Mucosa of stomach (tissue), 1 donor: ENCODE measurements at regions not wholly inside any gene's neighbourhood (a gene's known extent, or its start where the extent isn't known, plus 50 kb on each side); places are given as distances from the start of the nearest gene placed in this dataset.

Source experiments
- H3K27me3 ChIP-seq: one replicate; pipeline ENCODE4 v1.7.0; 2013; ENCODE audit warnings: mild to moderate bottlenecking, low read length; ENCODE audit not compliant: control insufficient read depth, insufficient read depth
- H3K36me3 ChIP-seq: one replicate; pipeline ENCODE4 v1.7.0; 2013; ENCODE audit warnings: low read length; ENCODE audit not compliant: control insufficient read depth, insufficient read depth
- H3K4me1 ChIP-seq: one replicate; pipeline ENCODE4 v1.7.0; 2013; ENCODE audit warnings: mild to moderate bottlenecking, low read length; ENCODE audit not compliant: control insufficient read depth, insufficient read depth
- H3K4me3 ChIP-seq: one replicate; pipeline ENCODE4 v1.7.0; 2013; ENCODE audit warnings: low read length
- H3K9ac ChIP-seq: one replicate; pipeline ENCODE4 v1.7.0; 2013; ENCODE audit warnings: mild to moderate bottlenecking, low read length, moderate library complexity
- H3K9me3 ChIP-seq: one replicate; pipeline ENCODE4 v1.7.0; 2013; ENCODE audit warnings: mild to moderate bottlenecking, low read length, moderate library complexity; ENCODE audit not compliant: control insufficient read depth
- donor health status: Pancreatic carcinoma.

DNA sequence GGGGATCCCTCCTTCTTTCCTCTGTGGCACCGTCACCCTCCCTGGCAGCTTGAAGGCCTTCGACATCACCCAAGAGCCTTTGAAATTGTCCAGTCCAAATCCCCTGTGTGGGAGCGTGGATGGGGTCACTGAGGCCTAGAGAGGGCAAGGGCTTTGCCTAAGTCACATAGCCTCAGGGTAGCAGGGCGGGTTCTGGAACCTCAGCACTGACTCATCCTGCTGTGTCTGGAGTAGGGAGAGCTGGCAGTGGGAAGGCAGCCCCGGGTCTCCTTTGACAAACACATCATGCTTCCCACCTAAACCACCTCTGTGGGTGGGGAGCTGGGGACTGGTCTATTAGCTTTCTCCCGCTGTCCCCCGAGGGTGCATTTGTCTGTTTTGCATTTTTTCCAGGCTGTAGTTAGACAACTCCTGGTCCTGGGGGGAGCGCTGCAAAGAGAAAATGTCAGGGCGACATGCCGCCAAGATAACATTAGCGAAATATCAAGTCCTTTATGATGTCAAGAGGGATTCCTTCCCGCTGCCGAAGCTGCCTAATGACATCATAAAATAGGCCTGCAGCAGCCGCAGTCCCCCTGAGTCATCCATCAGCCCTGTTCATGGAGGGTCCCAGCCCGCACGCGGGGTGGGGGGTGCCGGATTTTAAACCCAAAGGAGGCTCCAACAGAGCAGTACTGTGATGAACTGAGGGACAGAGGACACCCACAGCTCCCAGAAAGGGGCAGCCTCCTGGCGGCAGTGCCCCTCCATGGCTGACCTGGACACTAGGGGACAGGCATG, 77.0 kb upstream of the POU3F1 start:
- Histone ChIP-seq H3K4me1 (no peaks in the 10 kb centered on the region), H3K4me3 (no peak overlapping the region), H3K36me3 (no peaks in the 10 kb centered on the region), H3K9me3 (no peaks in the 10 kb centered on the region), H3K9ac (no peak overlapping the region), H3K27me3 (no peaks in the 10 kb centered on the region)

DNA sequence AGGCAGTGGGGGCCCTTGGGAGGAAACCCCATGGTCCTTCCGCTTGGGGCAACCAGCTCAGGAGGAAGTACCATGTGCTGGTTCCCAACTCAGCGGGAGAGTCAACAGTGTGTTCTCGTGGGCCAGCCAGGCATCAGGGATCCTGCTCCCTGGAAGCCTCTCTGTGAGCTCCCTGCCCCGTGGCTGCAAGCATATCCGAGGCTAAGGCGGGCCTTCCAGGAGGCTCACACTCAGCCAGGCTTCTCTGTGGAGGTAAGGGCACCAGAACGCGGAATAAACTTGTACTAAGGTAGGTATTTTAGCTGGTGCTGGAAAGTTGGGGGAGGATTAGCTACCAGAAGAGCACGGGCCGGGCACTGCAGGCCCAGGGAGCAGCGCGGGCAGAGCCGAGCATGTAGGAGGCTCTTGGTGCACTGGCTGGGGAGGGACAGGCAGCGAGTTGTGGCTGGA, 74.7 kb upstream of the POU3F1 start:
- peaks cover 4% of the 10 kb centered on the region for H3K27me3 ChIP-seq
- no peaks in the 10 kb centered on the region for H3K9me3 ChIP-seq
- no peaks in the 10 kb centered on the region for H3K4me1 ChIP-seq
- no peak overlapping the region for H3K9ac ChIP-seq
- H3K36me3 ChIP-seq = no peaks in the 10 kb centered on the region
- no peak overlapping the region for H3K4me3 ChIP-seq

DNA sequence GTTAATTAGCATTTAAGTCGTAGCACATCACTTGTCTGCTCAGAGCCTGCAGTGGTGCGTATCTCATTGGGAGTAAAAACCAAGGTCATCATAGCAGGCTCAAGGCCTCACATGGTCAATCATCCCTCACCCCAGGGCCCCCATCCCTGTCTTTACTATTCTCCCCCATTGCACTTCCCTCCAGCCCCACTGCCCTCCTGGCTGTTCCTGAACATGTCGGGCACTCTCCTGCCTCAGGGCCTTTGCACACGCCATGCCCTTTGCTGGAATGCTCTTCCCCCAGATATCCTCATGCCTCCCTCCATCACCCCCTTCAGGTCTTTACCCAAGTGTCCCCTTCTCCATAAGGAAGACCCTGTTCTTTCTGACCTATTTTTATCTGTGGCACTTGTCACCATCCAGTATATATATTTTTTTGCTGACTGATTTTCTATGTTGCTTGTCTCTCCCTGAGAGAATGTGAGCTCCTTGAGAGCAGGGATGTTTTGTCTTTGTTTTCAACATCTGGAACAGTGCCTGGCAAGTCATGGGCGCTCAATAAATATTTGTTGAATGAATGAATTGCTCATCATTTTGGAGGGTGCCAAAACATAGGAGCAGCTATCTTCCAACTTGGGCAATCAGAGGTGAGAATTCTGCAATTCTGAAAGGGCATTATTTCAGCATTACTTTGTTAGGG, 74.1 kb upstream of the POU3F1 start:
- Histone ChIP-seq H3K4me1 (no peaks in the 10 kb centered on the region), H3K36me3 (no peaks in the 10 kb centered on the region), H3K9me3 (no peaks in the 10 kb centered on the region), H3K27me3 (peaks cover 4% of the 10 kb centered on the region), H3K9ac (no peak overlapping the region), H3K4me3 (no peak overlapping the region)

DNA sequence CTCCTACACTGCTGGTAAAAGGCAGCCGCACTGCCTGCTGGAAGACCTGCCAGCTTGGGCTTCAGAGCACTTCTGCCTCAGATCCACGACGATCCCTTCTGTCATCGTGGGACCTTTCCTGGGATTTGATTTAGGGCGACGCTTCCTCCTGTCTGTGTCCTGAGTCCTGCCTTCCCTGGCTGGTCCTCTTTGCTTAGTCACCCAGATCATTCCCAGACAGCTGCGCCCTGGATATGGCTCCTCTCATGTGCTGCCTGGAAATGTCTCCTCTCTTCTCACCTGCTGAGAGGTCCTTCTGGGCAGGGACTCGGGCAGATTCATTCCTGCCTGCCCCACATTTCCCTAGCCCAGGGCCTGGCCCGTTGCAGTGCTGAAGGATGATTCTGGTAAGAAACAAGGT, 72.4 kb upstream of the POU3F1 start:
- Histone ChIP-seq H3K4me1 (no peaks in the 10 kb centered on the region), H3K36me3 (no peaks in the 10 kb centered on the region), H3K27me3 (peaks cover 4% of the 10 kb centered on the region), H3K9ac (no peak overlapping the region), H3K4me3 (no peak overlapping the region), H3K9me3 (no peaks in the 10 kb centered on the region)

DNA sequence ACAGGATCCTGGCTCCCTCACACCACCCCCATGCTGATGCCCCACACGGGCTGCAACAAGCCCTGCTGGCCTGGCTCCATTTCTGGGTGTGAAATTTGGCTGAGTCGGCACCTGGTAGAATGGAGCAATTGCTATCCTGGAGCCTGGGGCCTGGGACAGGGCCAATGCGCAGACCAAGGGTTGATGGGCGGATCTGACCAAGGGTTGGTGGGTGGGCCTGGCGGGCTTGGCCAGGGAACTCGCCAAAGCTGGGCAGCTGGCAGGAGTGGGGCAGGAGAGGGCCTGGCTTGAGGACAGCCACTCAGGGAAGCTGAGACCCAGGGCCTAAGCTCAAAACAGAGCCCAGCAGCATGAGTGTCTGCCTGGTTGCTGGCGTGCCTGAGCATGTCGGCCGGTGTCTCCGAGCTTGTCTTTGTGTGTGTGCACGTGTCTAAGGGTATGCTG, 70.9 kb upstream of the POU3F1 start:
- Histone ChIP-seq H3K9me3 (no peaks in the 10 kb centered on the region), H3K4me1 (no peaks in the 10 kb centered on the region), H3K9ac (no peak overlapping the region), H3K36me3 (no peaks in the 10 kb centered on the region), H3K4me3 (no peak overlapping the region), H3K27me3 (peaks cover 4% of the 10 kb centered on the region)

DNA sequence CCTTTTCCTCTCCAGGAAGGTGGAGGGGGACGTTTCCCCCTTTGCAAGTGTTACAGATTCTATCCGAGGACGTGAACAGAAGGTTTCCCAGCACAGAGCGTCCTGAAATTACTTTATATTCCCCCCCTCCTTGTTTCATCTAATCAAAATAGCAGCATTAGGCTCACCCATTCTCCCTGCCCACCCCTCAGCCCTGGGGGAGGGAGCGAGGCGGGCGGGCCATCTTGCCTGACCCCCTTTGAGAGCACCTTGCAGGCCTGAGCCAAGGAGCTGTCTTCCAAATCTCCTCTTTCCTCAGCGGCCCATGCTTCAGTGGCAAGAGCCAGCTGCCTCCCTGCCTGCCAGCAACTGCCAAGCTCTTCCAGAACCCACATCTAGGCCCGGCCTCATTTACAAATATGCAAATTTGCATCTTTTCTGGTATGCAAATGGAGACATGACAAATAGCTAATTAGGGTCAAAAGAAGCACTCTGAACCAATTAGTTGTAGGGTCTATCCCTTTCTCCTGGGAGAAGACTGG, 69.1 kb upstream of the POU3F1 start:
- Histone ChIP-seq H3K4me1 (no peaks in the 10 kb centered on the region), H3K27me3 (peaks cover 4% of the 10 kb centered on the region), H3K4me3 (no peak overlapping the region), H3K36me3 (no peaks in the 10 kb centered on the region), H3K9me3 (no peaks in the 10 kb centered on the region), H3K9ac (no peak overlapping the region)

DNA sequence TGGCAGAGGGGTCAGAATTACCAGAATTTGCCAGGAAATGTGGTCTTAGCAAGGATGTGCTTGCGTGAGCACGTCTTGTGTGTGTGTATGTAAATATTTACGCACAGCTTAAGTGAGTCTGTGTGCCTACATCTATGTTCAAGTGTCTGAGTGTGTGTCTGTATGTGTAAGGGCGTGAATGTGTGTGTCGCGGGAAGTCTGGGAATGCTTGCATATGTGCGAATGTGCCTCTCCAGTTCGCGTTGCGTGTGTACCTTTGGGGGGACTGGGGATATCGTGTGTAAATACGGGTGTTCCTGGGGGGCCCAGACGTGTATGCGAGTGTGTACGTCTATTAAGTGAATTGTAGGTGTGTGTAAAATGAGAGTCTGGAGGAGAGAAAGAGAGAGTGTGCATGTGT, 68.6 kb upstream of the POU3F1 start:
- no peaks in the 10 kb centered on the region for H3K36me3 ChIP-seq
- H3K9me3 ChIP-seq = no peaks in the 10 kb centered on the region
- no peaks in the 10 kb centered on the region for H3K4me1 ChIP-seq
- no peak overlapping the region for H3K4me3 ChIP-seq
- no peak overlapping the region for H3K9ac ChIP-seq
- peaks cover 4% of the 10 kb centered on the region for H3K27me3 ChIP-seq

DNA sequence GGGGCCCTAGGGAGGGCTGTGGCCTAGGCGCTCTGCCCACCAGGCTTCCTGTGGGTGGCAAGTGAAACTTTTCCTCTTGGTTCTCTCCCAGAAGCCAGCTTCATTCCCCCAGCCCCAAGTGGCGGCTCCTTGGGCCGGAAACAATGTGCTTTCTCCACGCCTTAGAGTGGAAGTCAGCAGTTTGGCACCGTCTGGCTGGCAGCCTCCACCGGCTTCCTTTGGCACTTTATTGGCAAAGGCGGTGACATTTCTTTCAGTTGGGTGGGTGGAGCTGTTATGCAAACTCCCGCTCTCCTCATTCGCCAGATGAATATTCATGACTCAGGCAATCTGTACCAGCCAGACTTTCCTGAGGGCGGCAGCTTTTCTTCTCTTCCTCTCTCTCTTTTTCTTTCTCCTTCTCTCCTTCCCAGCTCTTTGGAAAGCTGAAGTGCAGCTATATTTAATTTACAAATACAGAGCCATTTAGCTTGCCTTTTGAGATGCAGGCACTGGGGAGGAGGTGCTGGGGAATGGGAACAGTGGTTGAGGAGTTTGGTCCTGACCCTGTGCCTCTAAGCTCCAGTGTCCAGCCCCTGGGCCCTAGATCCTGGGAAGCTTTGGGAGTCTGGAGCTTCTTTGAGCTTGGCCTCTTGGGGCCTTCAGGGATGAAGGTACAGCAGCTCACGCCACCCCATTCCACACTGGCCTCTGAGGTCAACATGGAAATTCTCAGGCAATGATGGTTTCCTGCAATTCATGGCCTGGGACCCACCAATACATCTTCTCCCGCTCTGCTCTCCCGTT, 67.8 kb upstream of the POU3F1 start:
- H3K9ac ChIP-seq = no peak overlapping the region
- H3K36me3 ChIP-seq = no peaks in the 10 kb centered on the region
- no peaks in the 10 kb centered on the region for H3K4me1 ChIP-seq
- H3K27me3 ChIP-seq = peaks cover 4% of the 10 kb centered on the region
- no peaks in the 10 kb centered on the region for H3K9me3 ChIP-seq
- no peak overlapping the region for H3K4me3 ChIP-seq

DNA sequence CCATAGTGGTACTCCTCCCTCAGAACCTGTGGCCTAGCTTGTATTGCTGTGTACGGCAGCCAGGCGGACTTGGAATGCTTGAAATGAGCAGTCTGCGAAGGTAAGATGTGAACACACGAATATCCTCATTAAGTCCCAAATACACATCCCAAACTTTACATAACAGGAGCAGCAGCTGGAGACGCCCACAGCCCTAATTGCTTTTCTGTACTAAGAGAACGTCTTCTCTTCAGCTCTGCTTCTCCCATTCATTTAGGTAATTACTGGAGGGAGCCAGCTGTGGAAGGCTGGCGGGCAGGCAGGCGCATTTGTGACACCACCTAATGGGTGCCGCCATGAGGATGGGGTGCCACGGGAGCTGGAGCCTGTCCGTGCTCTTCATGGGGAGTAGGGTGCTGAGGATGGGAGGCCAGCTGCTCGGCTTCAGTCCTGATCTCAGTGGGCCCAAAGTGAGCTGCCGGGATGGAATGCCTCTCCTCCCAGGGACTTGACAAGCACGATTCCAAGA, 66.6 kb upstream of the POU3F1 start:
- H3K27me3 ChIP-seq = peaks cover 4% of the 10 kb centered on the region
- H3K9ac ChIP-seq = no peak overlapping the region
- H3K9me3 ChIP-seq = no peaks in the 10 kb centered on the region
- no peaks in the 10 kb centered on the region for H3K36me3 ChIP-seq
- no peaks in the 10 kb centered on the region for H3K4me1 ChIP-seq
- H3K4me3 ChIP-seq = no peak overlapping the region

DNA sequence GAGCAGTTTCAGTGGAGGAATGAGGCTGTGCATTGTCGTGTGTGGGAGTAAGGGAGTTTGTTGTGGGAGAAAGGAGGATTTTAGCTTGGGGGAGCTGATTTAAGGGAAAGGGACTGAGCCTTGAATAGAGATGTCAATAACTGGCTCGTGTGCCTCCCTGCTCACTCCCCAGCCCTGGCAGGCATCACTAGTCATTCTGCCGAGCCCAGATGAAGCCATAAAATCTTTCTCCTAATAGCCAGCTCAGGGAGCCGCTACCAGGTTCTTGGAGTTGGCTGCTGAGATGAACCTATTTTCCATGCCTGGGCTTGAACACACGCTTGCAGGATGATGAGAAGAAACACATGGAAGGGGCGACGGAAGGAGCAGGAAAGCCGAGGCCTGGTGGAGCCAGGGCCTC, 65.0 kb upstream of the POU3F1 start:
- no peaks in the 10 kb centered on the region for H3K36me3 ChIP-seq
- H3K4me1 ChIP-seq = no peaks in the 10 kb centered on the region
- H3K9ac ChIP-seq = no peak overlapping the region
- no peaks in the 10 kb centered on the region for H3K9me3 ChIP-seq
- no peaks in the 10 kb centered on the region for H3K27me3 ChIP-seq
- H3K4me3 ChIP-seq = no peak overlapping the region

DNA sequence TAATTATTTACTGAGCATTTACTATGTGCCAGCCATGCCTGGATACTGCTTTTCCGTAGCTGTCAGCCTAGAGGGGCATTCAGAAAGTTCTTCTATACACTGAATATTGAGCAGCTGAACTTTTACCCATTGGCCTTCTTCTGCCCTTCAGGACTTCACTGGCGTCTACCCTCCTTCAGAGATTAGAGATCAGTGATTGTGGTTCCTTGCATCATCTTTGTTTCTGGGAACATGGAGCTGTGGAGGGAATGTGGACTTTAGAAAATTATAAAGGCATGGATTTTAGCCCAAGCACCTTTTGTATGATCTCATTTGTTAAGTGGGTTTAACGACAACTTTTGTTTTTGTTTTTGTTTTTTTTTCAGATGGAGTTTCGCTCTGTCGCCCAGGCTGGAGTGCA, 58.7 kb upstream of the POU3F1 start:
- Histone ChIP-seq H3K9ac (no peak overlapping the region), H3K36me3 (no peaks in the 10 kb centered on the region), H3K4me1 (no peaks in the 10 kb centered on the region), H3K9me3 (no peaks in the 10 kb centered on the region), H3K27me3 (no peaks in the 10 kb centered on the region), H3K4me3 (no peak overlapping the region)

DNA sequence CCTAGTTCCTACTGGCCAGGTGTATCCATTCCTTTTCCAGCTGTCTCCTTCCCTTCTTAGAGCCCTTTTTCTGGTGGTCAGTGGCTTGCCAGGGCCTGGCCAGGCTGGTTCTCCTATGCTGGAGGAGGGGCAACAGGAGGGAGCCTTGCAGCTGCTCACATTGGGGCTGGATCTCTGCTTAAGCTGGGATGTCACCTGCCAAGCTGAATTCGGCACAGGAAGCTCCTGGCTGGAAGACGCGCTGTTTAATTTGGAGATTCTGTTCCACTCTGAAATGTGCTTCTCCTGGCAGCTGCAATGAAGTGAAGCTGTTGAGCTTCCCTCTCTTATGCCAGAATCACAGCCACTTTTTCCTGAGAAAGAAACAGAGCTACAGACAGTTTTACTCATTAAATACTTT, 56.0 kb upstream of the POU3F1 start:
- H3K9ac ChIP-seq = no peak overlapping the region
- no peaks in the 10 kb centered on the region for H3K36me3 ChIP-seq
- no peaks in the 10 kb centered on the region for H3K9me3 ChIP-seq
- no peak overlapping the region for H3K4me3 ChIP-seq
- no peaks in the 10 kb centered on the region for H3K4me1 ChIP-seq
- H3K27me3 ChIP-seq = no peaks in the 10 kb centered on the region
